GM13976 (cell line): ENCODE measurements at regions not wholly inside any gene's neighbourhood (a gene's known extent, or its start where the extent isn't known, plus 50 kb on each side); places are given as distances from the start of the nearest gene placed in this dataset.

Experiments
- DNase-seq: peaks from one replicate; pipeline ENCODE4 v3.0.0; 2012; ENCODE audit warnings: low spot score
- in situ Hi-C: fragments of 300-500 bp; cut with MboI; formaldehyde crosslinking; loops from one replicate; pipeline ENCODE4 v1.12.0; 2022; ENCODE audit warnings: low sequenced_read_pairs, mixed read lengths, inconsistent platforms; ENCODE audit not compliant: unreplicated experiment
- TF ChIP-seq, protein P1 (sequence below): IDR thresholded peaks from 2 replicates; pipeline ENCODE4 v1.5.1; 2012; ENCODE audit warnings: borderline replicate concordance, mild to moderate bottlenecking; ENCODE audit not compliant: insufficient read depth; ENCODE audit errors: extremely low read depth, missing control alignments, control extremely low read depth

- TF ChIP-seq, protein P1, sequence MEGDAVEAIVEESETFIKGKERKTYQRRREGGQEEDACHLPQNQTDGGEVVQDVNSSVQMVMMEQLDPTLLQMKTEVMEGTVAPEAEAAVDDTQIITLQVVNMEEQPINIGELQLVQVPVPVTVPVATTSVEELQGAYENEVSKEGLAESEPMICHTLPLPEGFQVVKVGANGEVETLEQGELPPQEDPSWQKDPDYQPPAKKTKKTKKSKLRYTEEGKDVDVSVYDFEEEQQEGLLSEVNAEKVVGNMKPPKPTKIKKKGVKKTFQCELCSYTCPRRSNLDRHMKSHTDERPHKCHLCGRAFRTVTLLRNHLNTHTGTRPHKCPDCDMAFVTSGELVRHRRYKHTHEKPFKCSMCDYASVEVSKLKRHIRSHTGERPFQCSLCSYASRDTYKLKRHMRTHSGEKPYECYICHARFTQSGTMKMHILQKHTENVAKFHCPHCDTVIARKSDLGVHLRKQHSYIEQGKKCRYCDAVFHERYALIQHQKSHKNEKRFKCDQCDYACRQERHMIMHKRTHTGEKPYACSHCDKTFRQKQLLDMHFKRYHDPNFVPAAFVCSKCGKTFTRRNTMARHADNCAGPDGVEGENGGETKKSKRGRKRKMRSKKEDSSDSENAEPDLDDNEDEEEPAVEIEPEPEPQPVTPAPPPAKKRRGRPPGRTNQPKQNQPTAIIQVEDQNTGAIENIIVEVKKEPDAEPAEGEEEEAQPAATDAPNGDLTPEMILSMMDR: no peak
- DNase-seq: no peak
- in situ Hi-C loops: no loop called here
These were observed 339.7 kb downstream of the HGF start for GRCh38 chr7:81430150-81430549.

GRCh38 chr7:81427461-81427860 lies 342.4 kb downstream of the HGF start:
- TF ChIP-seq, protein P1: no peak
- in situ Hi-C loops: no loop called here
- DNase-seq: no peak

GRCh38 chr7:81420526-81421226 lies 349.2 kb downstream of the HGF start:
- no peak for DNase-seq
- in situ Hi-C loops: no loop called here
- TF ChIP-seq, protein P1: no peak

- in situ Hi-C loops: no loop called here
- no peak for DNase-seq
- TF ChIP-seq, protein P1: no peak
These were observed 350.1 kb downstream of the HGF start for GRCh38 chr7:81419731-81420130.

DNA sequence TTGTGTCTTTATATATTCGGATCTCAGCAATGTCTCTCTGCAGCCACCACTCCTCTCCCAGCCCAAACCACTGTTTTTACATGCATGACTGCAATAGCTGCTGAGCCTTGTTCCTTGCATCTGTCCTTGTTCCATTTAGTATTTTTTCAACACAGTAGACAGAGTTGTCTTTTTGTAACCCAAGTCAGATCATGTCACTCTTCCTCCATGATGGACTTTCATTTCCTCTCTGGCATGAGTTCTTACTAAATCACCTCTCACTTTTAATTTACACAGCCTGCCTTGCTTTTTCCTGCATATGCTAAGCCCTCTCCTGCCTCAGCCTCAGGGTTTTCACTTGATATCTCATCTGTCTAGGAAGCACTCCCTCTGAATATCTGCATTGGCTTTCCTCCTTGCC lies 353.2 kb downstream of the HGF start:
- no peak for DNase-seq
- TF ChIP-seq, protein P1: no peak
- in situ Hi-C loops: no loop called here

DNA sequence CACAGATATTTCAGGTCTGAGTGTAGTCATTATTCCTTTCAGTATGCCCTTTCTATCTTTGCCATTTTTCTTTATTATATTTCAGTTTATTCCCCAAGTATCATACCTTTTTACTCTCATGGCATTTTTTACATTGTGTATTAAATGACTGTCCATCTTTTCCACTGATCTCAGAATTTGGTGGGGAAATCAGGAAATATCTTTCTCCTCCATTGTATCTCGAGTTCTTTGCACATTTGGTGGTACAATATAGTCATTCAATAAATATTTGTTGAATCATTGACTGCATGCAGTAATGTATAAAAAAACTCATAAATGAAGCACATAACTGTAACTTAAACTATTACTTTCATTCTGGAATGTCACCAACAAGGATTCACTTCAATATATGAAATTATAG lies 354.7 kb downstream of the HGF start:
- in situ Hi-C loops: no loop called here
- TF ChIP-seq, protein P1: no peak
- no peak for DNase-seq
